Neural progenitor cell (in vitro differentiated cells): ENCODE measurements at regions not wholly inside any gene's neighbourhood (a gene's known extent, or its start where the extent isn't known, plus 50 kb on each side); places are given as distances from the start of the nearest gene placed in this dataset.

Experiments used
- DNase-seq: peaks from one replicate; pipeline ENCODE4 v3.0.0-alpha.2; 2016; ENCODE audit warnings: low spot score
- H2AFZ ChIP-seq: fragments of 200-600 bp; sonication (generic); replicated peaks from 2 replicates; pipeline ENCODE4 v1.6.1; 2016; ENCODE audit warnings: antibody characterized with exemption
- H3F3A ChIP-seq: fragments of 200-600 bp; sonication (generic); 2 replicates; pipeline ENCODE4 v1.6.1; 2016; ENCODE audit warnings: antibody characterized with exemption, low read depth
- H3K27ac ChIP-seq: fragments of 200-600 bp; sonication (generic); 2 replicates; pipeline ENCODE4 v1.5.1; 2016; ENCODE audit warnings: mild to moderate bottlenecking
- H3K27me3 ChIP-seq: fragments of 200-600 bp; sonication (generic); 2 replicates; pipeline ENCODE4 v1.6.1; 2016; ENCODE audit warnings: mild to moderate bottlenecking, moderate library complexity
- H3K36me3 ChIP-seq: fragments of 200-600 bp; sonication (generic); 2 replicates; pipeline ENCODE4 v1.5.1; 2016
- H3K4me1 ChIP-seq: fragments of 200-600 bp; sonication (generic); 2 replicates; pipeline ENCODE4 v1.6.1; 2016; ENCODE audit warnings: mixed run types
- H3K4me2 ChIP-seq: fragments of 200-600 bp; sonication (generic); 2 replicates; pipeline ENCODE4 v1.6.1; 2016
- H3K4me3 ChIP-seq: fragments of 200-600 bp; sonication (generic); 2 replicates; pipeline ENCODE4 v1.5.1; 2016
- H3K79me2 ChIP-seq: fragments of 200-600 bp; sonication (generic); 2 replicates; pipeline ENCODE4 v1.6.1; 2016; ENCODE audit warnings: low read depth
- H3K9ac ChIP-seq: fragments of 200-600 bp; sonication (generic); 2 replicates; pipeline ENCODE4 v1.6.1; 2016
- H3K9me3 ChIP-seq: fragments of 200-600 bp; sonication (generic); 2 replicates; pipeline ENCODE4 v1.5.1; 2016; ENCODE audit warnings: low read depth
- H4K20me1 ChIP-seq: fragments of 200-600 bp; sonication (generic); 2 replicates; pipeline ENCODE4 v1.6.1; 2016; ENCODE audit warnings: low read depth
- H3K27ac Mint-ChIP-seq: 3 replicates; pipeline ENCODE4 v1.8.0; 2021; ENCODE audit warnings: mixed read lengths
- H3K27me3 Mint-ChIP-seq: 2 replicates; pipeline ENCODE4 v1.8.0; 2022; ENCODE audit warnings: low read depth, mild to moderate bottlenecking, inconsistent platforms, moderate library complexity, mixed read lengths; ENCODE audit not compliant: insufficient read depth
- H3K36me3 Mint-ChIP-seq: 3 replicates; pipeline ENCODE4 v1.8.0; 2021; ENCODE audit warnings: mixed read lengths
- H3K4me1 Mint-ChIP-seq: 3 replicates; pipeline ENCODE4 v1.8.0; 2021; ENCODE audit warnings: mixed read lengths
- H3K4me3 Mint-ChIP-seq: 3 replicates; pipeline ENCODE4 v1.8.0; 2021; ENCODE audit warnings: mild to moderate bottlenecking, moderate library complexity, mixed read lengths
- H3K9me3 Mint-ChIP-seq: 3 replicates; pipeline ENCODE4 v1.8.0; 2020; ENCODE audit warnings: mixed read lengths
- CTCF ChIP-seq: fragments of 200-600 bp; sonication (generic); IDR thresholded peaks from 2 replicates; pipeline ENCODE4 v1.5.1; 2017; ENCODE audit warnings: antibody characterized with exemption, mild to moderate bottlenecking
- EZH2 ChIP-seq: fragments of 200-600 bp; sonication (generic); IDR thresholded peaks from 2 replicates; pipeline ENCODE4 v1.6.1; 2017; ENCODE audit warnings: antibody characterized with exemption, mild to moderate bottlenecking, moderate library complexity
- EZH2phosphoT487 ChIP-seq: fragments of 200-600 bp; sonication (generic); IDR thresholded peaks from 2 replicates; pipeline ENCODE4 v1.6.1; 2017; ENCODE audit warnings: antibody characterized with exemption

- Mint-ChIP-seq H3K4me1 (no peaks in the 10 kb centered on the region), H3K4me3 (no peak overlapping the region), H3K9me3 (peaks cover 14% of the 10 kb centered on the region), H3K27ac (no peak overlapping the region), H3K27me3 (peaks cover 5% of the 10 kb centered on the region), H3K36me3 (no peaks in the 10 kb centered on the region)
- no peaks in the 10 kb centered on the region for H3K9me3 ChIP-seq
- H3K27me3 ChIP-seq = no peaks in the 10 kb centered on the region
- H3K79me2 ChIP-seq = no peaks in the 10 kb centered on the region
- H3K4me1 ChIP-seq = no peaks in the 10 kb centered on the region
- no peaks in the 10 kb centered on the region for H4K20me1 ChIP-seq
- no peak for TF ChIP-seq CTCF
- TF ChIP-seq EZH2phosphoT487 = no peak
- TF ChIP-seq EZH2 = no peak
- H3K36me3 ChIP-seq = no peaks in the 10 kb centered on the region
- no peaks in the 10 kb centered on the region for H3F3A ChIP-seq
- H3K27ac ChIP-seq = no peak overlapping the region
- no peak for DNase-seq
- H2AFZ ChIP-seq = no peak overlapping the region
- H3K9ac ChIP-seq = no peak overlapping the region
- no peak overlapping the region for H3K4me2 ChIP-seq
- H3K4me3 ChIP-seq = no peak overlapping the region
Measured at GRCh38 chr7:122211362-122211761, 67.3 kb upstream of the AASS start.

DNA sequence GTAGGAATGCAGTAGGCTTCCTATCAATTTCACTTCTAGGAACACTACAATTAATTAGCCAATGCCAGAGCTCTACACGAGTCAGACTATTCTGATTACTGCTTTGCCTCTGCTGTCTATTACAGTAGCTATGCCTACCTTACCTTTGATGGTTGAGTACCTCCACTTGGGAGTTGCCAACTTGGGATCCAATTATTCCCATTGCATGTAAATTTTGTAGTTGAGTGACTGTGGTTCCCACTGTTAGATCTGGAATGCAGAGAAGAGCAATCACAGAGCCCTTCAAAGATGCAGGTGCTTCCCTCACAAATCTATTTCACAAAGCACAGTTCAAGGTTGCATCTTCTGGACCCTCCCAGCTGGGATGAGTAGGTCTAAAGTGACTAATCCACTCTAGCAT is 62.9 kb upstream of the AASS start:
- no peaks in the 10 kb centered on the region for H4K20me1 ChIP-seq
- no peaks in the 10 kb centered on the region for H3K79me2 ChIP-seq
- H3K4me3 ChIP-seq = no peak overlapping the region
- no peaks in the 10 kb centered on the region for H3K36me3 ChIP-seq
- H3K27me3 ChIP-seq = no peaks in the 10 kb centered on the region
- Mint-ChIP-seq H3K27me3 (peaks cover 8% of the 10 kb centered on the region), H3K36me3 (peaks cover 3% of the 10 kb centered on the region), H3K4me1 (no peaks in the 10 kb centered on the region), H3K9me3 (peaks cover 22% of the 10 kb centered on the region), H3K4me3 (no peak overlapping the region), H3K27ac (no peak overlapping the region)
- no peak for DNase-seq
- H2AFZ ChIP-seq = no peak overlapping the region
- H3K4me1 ChIP-seq = no peaks in the 10 kb centered on the region
- H3K9me3 ChIP-seq = no peaks in the 10 kb centered on the region
- no peak overlapping the region for H3K27ac ChIP-seq
- H3K9ac ChIP-seq = no peak overlapping the region
- H3K4me2 ChIP-seq = no peak overlapping the region
- no peak for TF ChIP-seq EZH2
- no peak for TF ChIP-seq EZH2phosphoT487
- TF ChIP-seq CTCF = no peak
- H3F3A ChIP-seq = no peaks in the 10 kb centered on the region

GRCh38 chr7:122203814-122204213 is 59.8 kb upstream of the AASS start:
- no peak overlapping the region for H3K4me3 Mint-ChIP-seq
- H3F3A ChIP-seq = no peaks in the 10 kb centered on the region

More at GRCh38 chr7:122203814-122204213, 59.8 kb upstream of the AASS start:
- no peaks in the 10 kb centered on the region for H3K4me1 ChIP-seq
- no peak overlapping the region for H3K27ac ChIP-seq
- Mint-ChIP-seq H3K36me3 (peaks cover 3% of the 10 kb centered on the region), H3K9me3 (peaks cover 19% of the 10 kb centered on the region), H3K4me1 (no peaks in the 10 kb centered on the region), H3K27me3 (peaks cover 10% of the 10 kb centered on the region), H3K27ac (no peak overlapping the region)
- no peaks in the 10 kb centered on the region for H3K9me3 ChIP-seq
- TF ChIP-seq EZH2 (no peak), EZH2phosphoT487 (no peak), CTCF (no peak)
- no peak overlapping the region for H3K4me3 ChIP-seq
- DNase-seq = no peak
- no peak overlapping the region for H3K9ac ChIP-seq
- H4K20me1 ChIP-seq = no peaks in the 10 kb centered on the region
- H3K36me3 ChIP-seq = no peaks in the 10 kb centered on the region
- H3K27me3 ChIP-seq = no peaks in the 10 kb centered on the region
- no peak overlapping the region for H3K4me2 ChIP-seq
- H3K79me2 ChIP-seq = no peaks in the 10 kb centered on the region
- H2AFZ ChIP-seq = no peak overlapping the region
